ENCODE measurements at regions not wholly inside any gene's neighbourhood (a gene's known extent, or its start where the extent isn't known, plus 50 kb on each side); places are given as distances from the start of the nearest gene placed in this dataset.

DNA sequence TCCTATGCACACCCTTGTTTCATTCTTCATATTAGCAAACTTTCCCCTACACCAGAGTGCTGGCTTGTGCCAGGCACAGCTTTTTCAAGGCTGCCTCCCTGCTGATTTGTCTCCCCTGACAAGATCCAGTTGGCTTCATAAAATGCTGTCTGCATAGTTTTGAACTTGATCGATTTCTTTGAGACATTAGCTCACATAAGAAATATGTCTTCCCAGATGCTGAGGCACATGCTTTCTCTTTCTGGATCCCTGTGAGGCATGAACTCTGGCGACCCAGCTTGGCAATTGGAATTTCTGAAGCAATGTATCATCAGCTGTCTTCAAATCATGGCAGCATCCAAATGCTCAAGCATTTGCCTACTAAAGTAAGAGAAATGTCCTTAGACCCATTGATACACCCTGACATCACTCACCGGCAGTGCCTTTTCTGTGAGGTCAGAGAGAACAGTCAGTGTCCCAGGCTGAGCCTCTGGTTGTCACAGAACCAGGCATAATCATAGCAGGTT lies 616.4 kb upstream of the GHITM start:
- Mint-ChIP-seq H3K9me3 (ENCODE audit: unreplicated experiment) (peaks cover 13% of the 10 kb centered on the region), H3K4me3 (ENCODE audit: unreplicated experiment) (no peak overlapping the region), H3K27me3 (ENCODE audit: unreplicated experiment) (peaks cover 2% of the 10 kb centered on the region), H3K36me3 (ENCODE audit: unreplicated experiment) (peaks cover 11% of the 10 kb centered on the region), H3K4me1 (ENCODE audit: low read depth, unreplicated experiment) (no peaks in the 10 kb centered on the region), H3K27ac (ENCODE audit: unreplicated experiment) (no peak overlapping the region)
- DNase-seq = no peak
- TF ChIP-seq, protein P1, sequence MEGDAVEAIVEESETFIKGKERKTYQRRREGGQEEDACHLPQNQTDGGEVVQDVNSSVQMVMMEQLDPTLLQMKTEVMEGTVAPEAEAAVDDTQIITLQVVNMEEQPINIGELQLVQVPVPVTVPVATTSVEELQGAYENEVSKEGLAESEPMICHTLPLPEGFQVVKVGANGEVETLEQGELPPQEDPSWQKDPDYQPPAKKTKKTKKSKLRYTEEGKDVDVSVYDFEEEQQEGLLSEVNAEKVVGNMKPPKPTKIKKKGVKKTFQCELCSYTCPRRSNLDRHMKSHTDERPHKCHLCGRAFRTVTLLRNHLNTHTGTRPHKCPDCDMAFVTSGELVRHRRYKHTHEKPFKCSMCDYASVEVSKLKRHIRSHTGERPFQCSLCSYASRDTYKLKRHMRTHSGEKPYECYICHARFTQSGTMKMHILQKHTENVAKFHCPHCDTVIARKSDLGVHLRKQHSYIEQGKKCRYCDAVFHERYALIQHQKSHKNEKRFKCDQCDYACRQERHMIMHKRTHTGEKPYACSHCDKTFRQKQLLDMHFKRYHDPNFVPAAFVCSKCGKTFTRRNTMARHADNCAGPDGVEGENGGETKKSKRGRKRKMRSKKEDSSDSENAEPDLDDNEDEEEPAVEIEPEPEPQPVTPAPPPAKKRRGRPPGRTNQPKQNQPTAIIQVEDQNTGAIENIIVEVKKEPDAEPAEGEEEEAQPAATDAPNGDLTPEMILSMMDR (IDR thresholded peaks at IDR 0.05; ENCODE audit: partially characterized antibody, unreplicated experiment) = no peak

GRCh38 chr10:83527934-83528333 lies 611.4 kb upstream of the GHITM start:
- peaks cover 2% of the 10 kb centered on the region for H3K27me3 Mint-ChIP-seq (ENCODE audit: unreplicated experiment)
- TF ChIP-seq, protein P1 (IDR thresholded peaks at IDR 0.05; ENCODE audit: partially characterized antibody, unreplicated experiment) = no peak
- no peak for DNase-seq
- H3K36me3 Mint-ChIP-seq (ENCODE audit: unreplicated experiment) = peaks cover 33% of the 10 kb centered on the region
- no peak overlapping the region for H3K27ac Mint-ChIP-seq (ENCODE audit: unreplicated experiment)
- no peak overlapping the region for H3K4me3 Mint-ChIP-seq (ENCODE audit: unreplicated experiment)
- H3K4me1 Mint-ChIP-seq (ENCODE audit: low read depth, unreplicated experiment) = no peaks in the 10 kb centered on the region
- peaks cover 21% of the 10 kb centered on the region for H3K9me3 Mint-ChIP-seq (ENCODE audit: unreplicated experiment)

DNA sequence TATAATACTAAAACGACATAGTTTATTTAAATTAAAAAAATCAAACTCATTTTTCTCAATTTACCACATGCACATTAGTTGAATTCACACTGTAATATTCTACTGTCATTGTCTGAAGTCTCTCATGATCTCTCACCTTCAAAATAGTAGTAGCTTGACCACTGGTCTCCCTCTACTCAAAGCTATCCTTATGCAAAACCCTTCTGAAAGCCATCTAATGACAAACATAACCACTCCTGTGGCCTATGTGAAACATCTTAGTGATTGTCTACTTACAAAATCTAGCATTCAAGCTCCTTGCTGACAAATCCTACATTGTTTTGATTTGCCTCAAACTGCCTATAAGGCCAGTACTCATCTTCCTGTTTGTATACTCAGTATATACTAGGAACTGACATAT lies 606.0 kb upstream of the GHITM start:
- Mint-ChIP-seq H3K27me3 (ENCODE audit: unreplicated experiment) (no peaks in the 10 kb centered on the region), H3K4me1 (ENCODE audit: low read depth, unreplicated experiment) (peaks cover 1% of the 10 kb centered on the region), H3K27ac (ENCODE audit: unreplicated experiment) (no peak overlapping the region), H3K36me3 (ENCODE audit: unreplicated experiment) (peaks cover 32% of the 10 kb centered on the region), H3K4me3 (ENCODE audit: unreplicated experiment) (no peak overlapping the region), H3K9me3 (ENCODE audit: unreplicated experiment) (peaks cover 10% of the 10 kb centered on the region)
- DNase-seq = no peak
- TF ChIP-seq, protein P1 (IDR thresholded peaks at IDR 0.05; ENCODE audit: partially characterized antibody, unreplicated experiment) = no peak

GRCh38 chr10:83536426-83536825 lies 602.9 kb upstream of the GHITM start:
- DNase-seq = no peak
- TF ChIP-seq, protein P1 (IDR thresholded peaks at IDR 0.05; ENCODE audit: partially characterized antibody, unreplicated experiment) = no peak
- H3K4me3 Mint-ChIP-seq (ENCODE audit: unreplicated experiment) = no peak overlapping the region
- H3K27ac Mint-ChIP-seq (ENCODE audit: unreplicated experiment) = no peak overlapping the region
- peaks cover 14% of the 10 kb centered on the region for H3K36me3 Mint-ChIP-seq (ENCODE audit: unreplicated experiment)
- H3K27me3 Mint-ChIP-seq (ENCODE audit: unreplicated experiment) = peaks cover 4% of the 10 kb centered on the region
- H3K9me3 Mint-ChIP-seq (ENCODE audit: unreplicated experiment) = peaks cover 12% of the 10 kb centered on the region
- peaks cover 23% of the 10 kb centered on the region for H3K4me1 Mint-ChIP-seq (ENCODE audit: low read depth, unreplicated experiment)

GRCh38 chr10:83538047-83538446 lies 601.3 kb upstream of the GHITM start:
- TF ChIP-seq, protein P1 (IDR thresholded peaks at IDR 0.05; ENCODE audit: partially characterized antibody, unreplicated experiment) = no peak
- peaks cover 14% of the 10 kb centered on the region for H3K36me3 Mint-ChIP-seq (ENCODE audit: unreplicated experiment)
- no peak overlapping the region for H3K27ac Mint-ChIP-seq (ENCODE audit: unreplicated experiment)
- DNase-seq = no peak
- no peak overlapping the region for H3K4me3 Mint-ChIP-seq (ENCODE audit: unreplicated experiment)
- peaks cover 12% of the 10 kb centered on the region for H3K9me3 Mint-ChIP-seq (ENCODE audit: unreplicated experiment)
- peaks cover 4% of the 10 kb centered on the region for H3K27me3 Mint-ChIP-seq (ENCODE audit: unreplicated experiment)
- peaks cover 34% of the 10 kb centered on the region for H3K4me1 Mint-ChIP-seq (ENCODE audit: low read depth, unreplicated experiment)

All from glutamatergic neuron (in vitro differentiated cells).